Keratinocyte (primary cell): ENCODE measurements at regions not wholly inside any gene's neighbourhood (a gene's known extent, or its start where the extent isn't known, plus 50 kb on each side); places are given as distances from the start of the nearest gene placed in this dataset.

Experiments
- DNase-seq: peaks from one replicate; pipeline ENCODE4 v3.0.0-alpha.2; 2011; ENCODE audit warnings: low read depth, missing footprints, low spot score
- FAIRE-seq: peaks from 2 replicates; lab custom pipeline; 2011; peaks lifted over from hg19 to GRCh38; lab: Jason Lieb, UNC
- H2AFZ ChIP-seq: 2 replicates; pipeline ENCODE4 v1.6.0; 2012; ENCODE audit warnings: low read length, control low read depth, inconsistent platforms; ENCODE audit not compliant: control insufficient read depth
- H3K27ac ChIP-seq: 2 replicates; pipeline ENCODE4 v1.5.1; 2011; ENCODE audit warnings: low read length; ENCODE audit not compliant: control insufficient read depth, insufficient read depth
- H3K27me3 ChIP-seq: 3 replicates; pipeline ENCODE4 v1.6.0; 2011; ENCODE audit warnings: low read length; ENCODE audit not compliant: control insufficient read depth, insufficient read depth; ENCODE audit errors: extremely low read depth
- H3K36me3 ChIP-seq, 2 experiments: 2 replicates in 1 of 2; 3 replicates in 1 of 2; pipeline ENCODE4 v1.5.1; 2011; ENCODE audit warnings: low read length in 2 of 2, mild to moderate bottlenecking in 1 of 2; ENCODE audit not compliant: control insufficient read depth in 2 of 2, insufficient read depth in 2 of 2; ENCODE audit errors: extremely low read depth in 1 of 2
- H3K4me1 ChIP-seq: 3 replicates; pipeline ENCODE4 v1.5.1; 2011; ENCODE audit warnings: low read length; ENCODE audit not compliant: control insufficient read depth, insufficient read depth; ENCODE audit errors: extremely low read depth
- H3K4me2 ChIP-seq: 3 replicates; pipeline ENCODE4 v1.6.0; 2011; ENCODE audit warnings: low read depth, low read length; ENCODE audit not compliant: control insufficient read depth, insufficient read depth; ENCODE audit errors: extremely low read depth
- H3K4me3 ChIP-seq, 3 experiments: fragments of 200-600 bp in 1 of 3; sonication (generic) in 1 of 3; 2 replicates in 2 of 3; 3 replicates in 1 of 3; pipeline ENCODE4 v1.5.1; 2011 to 2016; ENCODE audit warnings: low read length in 3 of 3, mild to moderate bottlenecking in 3 of 3, control low read depth in 2 of 3, inconsistent platforms in 1 of 3, low read depth in 1 of 3, mixed read lengths in 1 of 3, mixed run types in 1 of 3, moderate library complexity in 1 of 3; ENCODE audit not compliant: control insufficient read depth in 2 of 3, insufficient read depth in 2 of 3; ENCODE audit errors: extremely low read depth in 1 of 3
- H3K79me2 ChIP-seq: 2 replicates; pipeline ENCODE4 v1.6.0; 2012; ENCODE audit warnings: low read length; ENCODE audit not compliant: control insufficient read depth, insufficient read depth
- H3K9ac ChIP-seq: 3 replicates; pipeline ENCODE4 v1.6.0; 2011; ENCODE audit warnings: low read length; ENCODE audit not compliant: control insufficient read depth, insufficient read depth; ENCODE audit errors: extremely low read depth
- H3K9me1 ChIP-seq: 3 replicates; pipeline ENCODE4 v1.6.0; 2011; ENCODE audit warnings: low read length; ENCODE audit not compliant: control insufficient read depth, insufficient read depth; ENCODE audit errors: extremely low read depth
- H3K9me3 ChIP-seq: 2 replicates; pipeline ENCODE4 v1.5.1; 2012; ENCODE audit warnings: low read depth, low read length; ENCODE audit not compliant: control insufficient read depth
- H4K20me1 ChIP-seq: 3 replicates; pipeline ENCODE4 v1.6.0; 2011; ENCODE audit warnings: low read length; ENCODE audit not compliant: control insufficient read depth, insufficient read depth; ENCODE audit errors: extremely low read depth
- CTCF ChIP-seq, 3 experiments: IDR thresholded peaks in 1 of 3; conservative IDR thresholded peaks in 1 of 3; optimal IDR thresholded peaks in 1 of 3; 2 replicates in 2 of 3; 3 replicates in 1 of 3; pipeline versions ENCODE3 to v1.5.1; 2011; ENCODE audit warnings: low read length in 3 of 3, mild to moderate bottlenecking in 3 of 3, moderate library complexity in 2 of 3, control low read depth in 1 of 3, inconsistent platforms in 1 of 3; ENCODE audit not compliant: insufficient read depth in 2 of 3; ENCODE audit errors: extremely low read depth in 1 of 3
- EZH2 ChIP-seq: IDR thresholded peaks from one replicate; pipeline ENCODE4 v1.6.1; 2012; ENCODE audit warnings: inconsistent platforms, mild to moderate bottlenecking, low read length, moderate library complexity
- dilution Hi-C: fragments of 300-500 bp; cut with MboI; formaldehyde crosslinking; loops from one replicate; pipeline ENCODE4 v1.7.0; 2020; ENCODE audit warnings: low sequenced_read_pairs; ENCODE audit not compliant: extremely low pct_ligation_motif_present

GRCh38 chr12:63056649-63057048, 94.4 kb downstream of the AVPR1A start:
- Histone ChIP-seq H3K9me1 (no peaks in the 10 kb centered on the region), H3K4me1 (no peaks in the 10 kb centered on the region), H3K36me3 (no peaks in the 10 kb centered on the region), H3K27me3 (no peaks in the 10 kb centered on the region), H3K9me3 (no peaks in the 10 kb centered on the region), H3K27ac (no peak overlapping the region), H3K9ac (no peak overlapping the region), H3K79me2 (no peaks in the 10 kb centered on the region), H4K20me1 (no peaks in the 10 kb centered on the region), H3K4me3 (no peak overlapping the region), H3K4me2 (no peak overlapping the region), H2AFZ (no peak overlapping the region)
- DNase-seq, result no peak
- dilution Hi-C loops, result no loop called here
- FAIRE-seq, result no peak
- TF ChIP-seq EZH2 (no peak), CTCF (optimal IDR thresholded peaks at IDR 0.05 in 1 of 3, IDR thresholded peaks at IDR 0.05 in 1 of 3, conservative IDR thresholded peaks at IDR 0.05 in 1 of 3; ENCODE audit: extremely low read depth in 1 of 3, insufficient read depth in 2 of 3, low read length in 3 of 3) (no peak)

GRCh38 chr12:63052696-63053095, 98.3 kb downstream of the AVPR1A start:
- H3K27me3 ChIP-seq, result no peaks in the 10 kb centered on the region

More at GRCh38 chr12:63052696-63053095, 98.3 kb downstream of the AVPR1A start:
- H3K9me3 ChIP-seq, result no peaks in the 10 kb centered on the region
- H3K9ac ChIP-seq, result no peak overlapping the region
- no peak overlapping the region for H3K27ac ChIP-seq
- FAIRE-seq (no peak), DNase-seq (no peak)
- dilution Hi-C loops, result no loop called here
- H3K79me2 ChIP-seq, result no peaks in the 10 kb centered on the region
- no peaks in the 10 kb centered on the region for H3K9me1 ChIP-seq
- TF ChIP-seq EZH2, result no peak
- TF ChIP-seq CTCF (optimal IDR thresholded peaks at IDR 0.05 in 1 of 3, IDR thresholded peaks at IDR 0.05 in 1 of 3, conservative IDR thresholded peaks at IDR 0.05 in 1 of 3; ENCODE audit: extremely low read depth in 1 of 3, insufficient read depth in 2 of 3, low read length in 3 of 3), result no peak
- no peaks in the 10 kb centered on the region for H3K36me3 ChIP-seq
- no peak overlapping the region for H3K4me3 ChIP-seq
- H4K20me1 ChIP-seq, result no peaks in the 10 kb centered on the region
- no peaks in the 10 kb centered on the region for H3K4me1 ChIP-seq
- no peak overlapping the region for H2AFZ ChIP-seq
- H3K4me2 ChIP-seq, result no peak overlapping the region
